NCI-H2227 (cell line): ENCODE measurements at regions not wholly inside any gene's neighbourhood (a gene's known extent, or its start where the extent isn't known, plus 50 kb on each side); places are given as distances from the start of the nearest gene placed in this dataset.

Experiments
- DNase-seq: peaks from one replicate; lab custom pipeline; 2025; ENCODE audit not compliant: unreplicated experiment; lab: John Stamatoyannopoulos, UW

GRCh38 chr20:39541136-39541803 lies 579.1 kb downstream of the DHX35 start:
- DNase-seq = no peak

- DNase-seq = no peak
These were observed 576.2 kb downstream of the DHX35 start for GRCh38 chr20:39538317-39538716.

GRCh38 chr20:39535301-39535700 lies 573.2 kb downstream of the DHX35 start:
- no peak for DNase-seq

GRCh38 chr20:39534846-39535245 lies 572.7 kb downstream of the DHX35 start:
- no peak for DNase-seq

GRCh38 chr20:39533858-39534257 lies 571.7 kb downstream of the DHX35 start:
- no peak for DNase-seq

GRCh38 chr20:39532205-39532604 lies 570.1 kb downstream of the DHX35 start:
- DNase-seq = no peak

GRCh38 chr20:39528436-39528835 lies 566.3 kb downstream of the DHX35 start:
- no peak for DNase-seq

GRCh38 chr20:39524371-39524911 lies 562.3 kb downstream of the DHX35 start:
- DNase-seq = no peak

GRCh38 chr20:39523405-39523804 lies 561.3 kb downstream of the DHX35 start:
- DNase-seq = no peak

- DNase-seq = no peak
These were observed 556.5 kb downstream of the DHX35 start for GRCh38 chr20:39518654-39519053.

GRCh38 chr20:39516964-39517363 lies 554.8 kb downstream of the DHX35 start:
- no peak for DNase-seq

GRCh38 chr20:39504710-39505094 lies 542.6 kb downstream of the DHX35 start:
- no peak for DNase-seq

GRCh38 chr20:39503902-39504709 lies 542.0 kb downstream of the DHX35 start:
- no peak for DNase-seq

GRCh38 chr20:39492223-39492797 lies 530.2 kb downstream of the DHX35 start:
- DNase-seq = no peak

GRCh38 chr20:39491711-39492110 lies 529.6 kb downstream of the DHX35 start:
- no peak for DNase-seq

- DNase-seq = no peak
These were observed 527.9 kb downstream of the DHX35 start for GRCh38 chr20:39489986-39490560.

- no peak for DNase-seq
These were observed 518.3 kb downstream of the DHX35 start for GRCh38 chr20:39480276-39481043.

GRCh38 chr20:39479196-39479810 lies 517.2 kb downstream of the DHX35 start:
- no peak for DNase-seq

- DNase-seq = no peak
These were observed 512.7 kb downstream of the DHX35 start for GRCh38 chr20:39474879-39475278.

GRCh38 chr20:39473536-39473935 lies 511.4 kb downstream of the DHX35 start:
- DNase-seq = no peak
